Endothelial cell of umbilical vein (primary cell): ENCODE measurements at regions not wholly inside any gene's neighbourhood (a gene's known extent, or its start where the extent isn't known, plus 50 kb on each side); places are given as distances from the start of the nearest gene placed in this dataset.

ENCODE experiments used
- BruUV-seq: library from RNA; stranded (reverse); fragments of 400-500 nt; replicated peaks from 2 replicates; lab custom pipeline; 2021; lab: Mats Ljungman, UMichigan
- CTCF ChIA-PET: fragments of 300-600, 350-600 bp; sonication (Branson Sonifier 250); formaldehyde crosslinking; loops from one replicate; lab custom pipeline; 2021; ENCODE audit warnings: antibody characterized with exemption, inconsistent platforms; lab: Charles Lee
- POLR2A ChIA-PET: fragments of 300-600, 350-600 bp; sonication (Branson Sonifier 250); formaldehyde crosslinking; loops from one replicate; lab custom pipeline; 2021; ENCODE audit warnings: antibody characterized with exemption, inconsistent platforms; lab: Charles Lee
- DNase-seq: peaks from one replicate; pipeline ENCODE4 v3.0.0-alpha.2; 2011; ENCODE audit warnings: low read depth, low spot score
- FAIRE-seq: peaks from 2 replicates; lab custom pipeline; 2011; peaks lifted over from hg19 to GRCh38; lab: Jason Lieb, UNC
- H2AFZ ChIP-seq: 2 replicates; pipeline ENCODE4 v1.6.0; 2012; ENCODE audit warnings: low read depth, low read length, control low read depth, inconsistent platforms
- H3K27ac ChIP-seq: 2 replicates; pipeline ENCODE4 v1.5.1; 2011; ENCODE audit warnings: low read depth, mild to moderate bottlenecking, control low read depth, low read length, moderate library complexity; ENCODE audit not compliant: insufficient read depth
- H3K27me3 ChIP-seq, 2 experiments: 2 replicates each; pipeline versions ENCODE4 v1.6.0 to v1.6.1; 2011; ENCODE audit warnings: low read length in 2 of 2, mixed read lengths in 1 of 2; ENCODE audit not compliant: control insufficient read depth in 2 of 2, insufficient read depth in 2 of 2
- H3K36me3 ChIP-seq, 2 experiments: 2 replicates in 1 of 2; 3 replicates in 1 of 2; pipeline ENCODE4 v1.5.1; 2011; ENCODE audit warnings: low read length in 2 of 2, mild to moderate bottlenecking in 1 of 2, moderate library complexity in 1 of 2; ENCODE audit not compliant: control insufficient read depth in 2 of 2, insufficient read depth in 2 of 2; ENCODE audit errors: extremely low read depth in 1 of 2
- H3K4me1 ChIP-seq: 3 replicates; pipeline ENCODE4 v1.5.1; 2011; ENCODE audit warnings: mild to moderate bottlenecking, low read length; ENCODE audit not compliant: control insufficient read depth, insufficient read depth; ENCODE audit errors: extremely low read depth
- H3K4me2 ChIP-seq: 2 replicates; pipeline ENCODE4 v1.6.1; 2011; ENCODE audit warnings: low read length, control low read depth, mixed read lengths; ENCODE audit not compliant: insufficient read depth
- H3K4me3 ChIP-seq, 3 experiments: fragments of 200-600 bp in 1 of 3; sonication (generic), shearing (Covaris generic) in 1 of 3; replicated peaks in 1 of 3; 2 replicates each; pipeline ENCODE4 v1.5.1; 2011 to 2016; ENCODE audit warnings: control low read depth in 3 of 3, low read length in 3 of 3, mild to moderate bottlenecking in 2 of 3, inconsistent platforms in 1 of 3, low read depth in 1 of 3, moderate library complexity in 1 of 3; ENCODE audit not compliant: insufficient read depth in 1 of 3
- H3K79me2 ChIP-seq: 2 replicates; pipeline ENCODE4 v1.6.0; 2012; ENCODE audit warnings: low read length, inconsistent platforms; ENCODE audit not compliant: control insufficient read depth, insufficient read depth
- H3K9ac ChIP-seq: replicated peaks from 2 replicates; pipeline ENCODE3; 2011; ENCODE audit warnings: low read length, control low read depth; ENCODE audit not compliant: insufficient read depth; ENCODE audit errors: extremely low read depth
- H3K9me1 ChIP-seq: replicated peaks from 3 replicates; pipeline ENCODE4 v1.6.0; 2011; ENCODE audit warnings: mild to moderate bottlenecking, low read length; ENCODE audit not compliant: control insufficient read depth, insufficient read depth; ENCODE audit errors: extremely low read depth
- H3K9me3 ChIP-seq: replicated peaks from 2 replicates; pipeline ENCODE4 v1.5.1; 2012; ENCODE audit warnings: low read length, inconsistent platforms; ENCODE audit not compliant: control insufficient read depth, insufficient read depth
- H4K20me1 ChIP-seq: replicated peaks from 2 replicates; pipeline ENCODE3; 2011; ENCODE audit warnings: mild to moderate bottlenecking, low read length; ENCODE audit not compliant: control insufficient read depth, insufficient read depth; ENCODE audit errors: extremely low read depth
- CTCF ChIP-seq, 2 donors: IDR thresholded peaks; 1 replicate in 1 of 2; 2 replicates in 1 of 2; pipeline ENCODE4 v1.5.1; 2011; ENCODE audit warnings: low read length in 2 of 2, mild to moderate bottlenecking in 2 of 2, moderate library complexity in 2 of 2, control low read depth in 1 of 2, inconsistent platforms in 1 of 2, low read depth in 1 of 2; ENCODE audit not compliant: insufficient read depth in 1 of 2; ENCODE audit errors: extremely low read depth in 1 of 2
- EZH2 ChIP-seq: IDR thresholded peaks from 2 replicates; pipeline ENCODE4 v1.6.1; 2012; ENCODE audit warnings: borderline replicate concordance, low read depth, mild to moderate bottlenecking, moderate library complexity, low read length, inconsistent platforms; ENCODE audit not compliant: severe bottlenecking
- FOS ChIP-seq: IDR thresholded peaks from 2 replicates; pipeline ENCODE4 v1.6.1; 2011; ENCODE audit warnings: mild to moderate bottlenecking, low read length, moderate library complexity, borderline replicate concordance; ENCODE audit not compliant: insufficient read depth
- GATA2 ChIP-seq: IDR thresholded peaks from 2 replicates; pipeline ENCODE4 v1.7.0; 2011; ENCODE audit warnings: low read depth, mild to moderate bottlenecking, moderate library complexity, mixed read lengths, low read length; ENCODE audit not compliant: insufficient read length, insufficient read depth
- JUN ChIP-seq: IDR thresholded peaks from 2 replicates; pipeline ENCODE4 v1.6.1; 2011; ENCODE audit warnings: borderline replicate concordance, low read depth; ENCODE audit not compliant: insufficient read length, insufficient read depth
- MAX ChIP-seq: IDR thresholded peaks from 2 replicates; pipeline ENCODE4 v1.6.1; 2011; ENCODE audit not compliant: insufficient read depth, insufficient read length
- MYC ChIP-seq: IDR thresholded peaks from one replicate; pipeline ENCODE4 v1.6.1; 2011; ENCODE audit warnings: mild to moderate bottlenecking, low read depth, low read length
- POLR2A ChIP-seq: IDR thresholded peaks from 2 replicates; pipeline ENCODE4 v1.6.1; 2012; ENCODE audit warnings: low read depth, mild to moderate bottlenecking, control low read depth, low read length
- POLR2AphosphoS5 ChIP-seq: IDR thresholded peaks from 2 replicates; pipeline ENCODE4 v1.6.1; 2012; ENCODE audit warnings: low read depth, mild to moderate bottlenecking, control low read depth, low read length, moderate library complexity; ENCODE audit not compliant: insufficient read depth
- dilution Hi-C: fragments of 300-500 bp; cut with MboI; formaldehyde crosslinking; loops from one replicate; pipeline ENCODE4 v1.15.0; 2019; ENCODE audit warnings: low sequenced_read_pairs; ENCODE audit not compliant: extremely low pct_ligation_motif_present
- intact Hi-C: fragments of 100-400 bp; cut with micrococcal nuclease; formaldehyde crosslinking; loops from one replicate; pipeline ENCODE4 v1.10.0; 2022

- POLR2A ChIA-PET = no interaction called here
Measured at GRCh38 chr2:163375472-163375871, 360.3 kb downstream of the FIGN start.

More at GRCh38 chr2:163375472-163375871, 360.3 kb downstream of the FIGN start:
- H3K4me3 ChIP-seq = no peak overlapping the region
- no peaks in the 10 kb centered on the region for H3K36me3 ChIP-seq
- no peaks in the 10 kb centered on the region for H3K79me2 ChIP-seq
- FAIRE-seq (no peak), DNase-seq (no peak)
- H3K4me1 ChIP-seq = no peaks in the 10 kb centered on the region
- CTCF ChIA-PET = no interaction called here
- H2AFZ ChIP-seq = no peak overlapping the region
- dilution Hi-C loops = no loop called here
- no peak for TF ChIP-seq GATA2
- TF ChIP-seq JUN = no peak
- no peak for TF ChIP-seq POLR2A
- no peak for TF ChIP-seq CTCF (IDR thresholded peaks at IDR 0.05; ENCODE audit: extremely low read depth in 1 of 2, insufficient read depth in 1 of 2, low read depth in 1 of 2, low read length in 2 of 2)
- no peak for TF ChIP-seq MYC
- TF ChIP-seq FOS = no peak
- no peak for TF ChIP-seq EZH2
- no peak for TF ChIP-seq MAX
- no peak for TF ChIP-seq POLR2AphosphoS5
- intact Hi-C loops = no loop called here
- no peaks in the 10 kb centered on the region for H3K9me1 ChIP-seq
- no peaks in the 10 kb centered on the region for H3K27me3 ChIP-seq
- BruUV-seq = no TSS peak
- H3K9me3 ChIP-seq = no peaks in the 10 kb centered on the region
- H3K27ac ChIP-seq = no peak overlapping the region
- no peak overlapping the region for H3K9ac ChIP-seq
- no peak overlapping the region for H3K4me2 ChIP-seq
- H4K20me1 ChIP-seq = no peaks in the 10 kb centered on the region
